ENCODE measurements at regions not wholly inside any gene's neighbourhood (a gene's known extent, or its start where the extent isn't known, plus 50 kb on each side); places are given as distances from the start of the nearest gene placed in this dataset.

GRCh38 chr2:64867253-64867996 lies 121.8 kb upstream of the SLC1A4 start:
- TF ChIP-seq CTCF (IDR thresholded peaks at IDR 0.05) (no peak), POLR2A (IDR thresholded peaks at IDR 0.05) (no peak)
